Stimulated activated CD4-positive, alpha-beta T cell treated with anti-CD3 and anti-CD28 coated beads, Interleukin-2, amount 100 ng/mL, for 48 hours (primary cell): ENCODE measurements at regions not wholly inside any gene's neighbourhood (a gene's known extent, or its start where the extent isn't known, plus 50 kb on each side); places are given as distances from the start of the nearest gene placed in this dataset.

ENCODE experiments used
- DNase-seq, 2 donors: peaks; one replicate each; pipeline ENCODE4 v3.0.0-alpha.2; 2020

DNA sequence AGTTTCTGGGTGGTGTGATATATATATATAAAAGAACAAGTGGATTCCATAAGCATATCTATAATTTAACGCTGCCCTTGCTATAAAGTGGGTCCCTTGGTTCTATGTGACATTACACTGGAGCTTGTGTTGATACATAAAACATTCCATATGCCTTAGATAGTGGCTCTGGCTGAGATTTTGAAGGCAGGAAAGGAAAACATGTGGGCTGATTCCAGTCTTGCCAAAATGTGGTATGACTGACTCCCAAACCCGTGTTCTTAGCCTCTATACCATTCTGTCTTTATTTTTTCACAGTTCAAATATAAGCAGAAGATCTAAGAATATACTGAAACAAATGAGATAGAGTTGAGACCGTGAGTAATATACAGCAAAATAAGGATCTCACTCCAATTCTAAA is 522.8 kb upstream of the LRRC4C start:
- DNase-seq = no peak

DNA sequence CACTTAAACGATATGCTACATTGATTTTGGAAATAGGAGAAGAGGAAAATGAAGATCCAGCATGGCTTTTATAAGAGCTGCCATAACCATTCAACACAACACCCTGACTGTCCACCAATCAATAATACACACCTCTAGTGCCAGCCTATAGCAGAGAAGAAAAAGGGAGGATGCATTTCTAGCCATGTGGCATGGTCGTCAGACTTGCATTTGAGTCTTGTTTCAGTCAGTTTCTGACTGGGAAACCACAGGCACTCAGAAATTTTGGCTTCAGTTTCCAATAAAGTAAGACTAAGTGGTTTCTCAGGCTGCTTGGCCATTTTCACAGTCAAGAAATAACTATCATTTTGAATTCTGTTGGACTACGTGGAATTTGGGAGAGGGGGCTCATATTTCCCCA is 523.5 kb upstream of the LRRC4C start:
- DNase-seq = no peak

DNA sequence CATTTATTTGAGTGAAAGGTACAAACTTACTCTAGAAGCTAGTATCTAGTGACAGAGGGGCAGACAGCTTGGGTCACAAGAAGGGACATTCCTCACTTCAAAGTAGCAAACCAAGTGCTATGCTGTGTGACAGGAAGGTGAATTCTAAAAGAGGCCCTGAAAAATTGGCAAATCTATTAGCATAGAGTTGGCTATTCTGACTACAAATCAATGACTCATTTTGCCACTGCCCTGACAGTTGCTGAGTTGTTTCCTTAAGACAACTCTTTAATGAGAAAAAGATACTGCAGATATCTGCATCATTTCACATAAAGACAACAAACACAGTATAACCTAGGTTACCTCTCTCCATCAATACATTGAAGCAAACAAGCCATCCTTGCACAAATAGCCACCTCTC is 524.0 kb upstream of the LRRC4C start:
- DNase-seq = no peak

DNA sequence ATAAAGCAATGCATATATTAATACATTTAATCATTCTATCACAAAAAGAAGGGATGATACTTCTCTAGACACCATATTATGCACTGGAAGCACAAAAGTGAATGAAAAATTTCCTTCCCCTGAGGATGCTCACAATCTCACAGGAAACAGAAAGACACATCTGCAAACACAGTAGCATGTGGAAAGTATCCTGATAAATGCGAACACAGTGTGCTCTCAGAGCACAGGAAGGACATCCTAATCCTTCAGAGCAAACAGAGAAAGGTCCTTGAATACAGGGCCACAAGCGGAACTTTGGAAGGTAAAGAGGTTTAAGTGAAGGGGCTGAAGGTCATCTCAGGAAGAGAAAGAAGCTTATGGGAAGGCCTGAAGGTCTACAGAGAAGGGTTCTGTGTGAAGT is 524.6 kb upstream of the LRRC4C start:
- no peak for DNase-seq

DNA sequence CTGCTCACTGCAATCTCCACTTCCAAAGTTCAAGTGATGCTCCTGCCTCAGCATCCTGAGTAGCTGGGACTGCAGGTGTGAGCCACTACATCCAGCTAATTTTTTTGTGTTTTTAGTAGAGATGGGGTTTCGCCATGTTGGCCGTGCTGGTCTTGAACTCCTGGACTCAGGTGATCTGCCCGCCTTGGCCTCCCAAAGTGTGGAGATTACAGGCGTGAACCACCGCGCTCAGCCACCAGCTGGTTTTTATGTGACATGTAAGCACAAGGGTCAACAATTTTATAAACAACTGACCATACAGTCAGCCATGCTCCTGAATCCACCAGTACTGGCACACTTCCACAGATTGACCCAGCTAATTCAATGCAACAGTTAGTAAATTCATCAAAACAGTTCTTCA is 526.3 kb upstream of the LRRC4C start:
- DNase-seq = no peak

DNA sequence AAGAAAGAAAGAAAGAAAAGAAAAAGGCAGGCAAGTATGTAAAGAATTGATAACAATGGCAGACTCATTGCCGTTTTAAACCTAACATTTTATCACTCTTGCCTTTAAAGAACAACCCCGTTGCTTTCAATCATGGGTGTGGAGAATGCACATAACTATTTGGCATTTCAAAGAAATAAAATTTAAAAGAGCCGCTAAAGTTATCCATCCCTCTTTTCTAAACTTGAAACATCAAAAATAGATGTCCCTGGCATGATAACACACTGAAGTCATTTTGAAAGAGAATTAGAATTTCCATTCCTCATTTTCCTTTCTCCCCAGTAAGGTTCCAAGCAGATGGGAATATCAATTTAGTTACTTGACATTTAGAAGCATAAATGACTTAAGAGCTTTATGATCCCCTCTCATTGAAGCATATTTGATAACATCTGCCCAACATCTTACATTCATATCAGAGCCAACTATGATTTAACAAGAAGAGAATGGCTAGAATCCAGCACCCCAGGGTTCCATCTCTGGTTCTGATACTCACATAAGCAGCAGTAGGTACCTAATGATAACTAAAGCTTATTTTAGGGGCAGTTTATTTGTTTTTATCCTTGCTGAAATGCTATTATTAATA is 529.6 kb upstream of the LRRC4C start:
- no peak for DNase-seq

DNA sequence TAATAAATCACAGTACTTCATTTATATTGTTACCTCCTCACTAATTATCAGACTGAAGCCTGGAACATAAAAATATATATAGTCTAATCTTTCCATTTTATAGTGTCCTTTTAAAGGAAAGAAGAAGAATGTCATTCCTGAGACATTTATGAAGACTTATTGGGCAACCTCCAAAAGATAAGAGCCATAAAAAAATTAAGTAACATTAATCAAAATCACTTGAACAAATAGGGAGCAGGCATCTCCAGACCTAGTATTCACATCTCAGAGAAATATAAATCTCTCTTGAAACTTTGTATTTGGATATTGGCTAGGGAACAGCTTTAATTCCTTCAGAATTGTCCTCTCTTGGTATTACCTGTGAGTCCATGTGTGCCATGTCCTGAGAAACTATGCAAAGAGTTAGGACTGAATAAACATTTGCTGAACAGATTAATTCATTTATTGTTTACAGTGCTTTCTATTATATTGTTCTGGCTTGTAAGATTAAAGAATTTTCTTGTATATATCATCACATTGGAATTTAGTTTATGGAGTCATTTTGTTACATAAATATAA is 530.5 kb upstream of the LRRC4C start:
- no peak for DNase-seq

DNA sequence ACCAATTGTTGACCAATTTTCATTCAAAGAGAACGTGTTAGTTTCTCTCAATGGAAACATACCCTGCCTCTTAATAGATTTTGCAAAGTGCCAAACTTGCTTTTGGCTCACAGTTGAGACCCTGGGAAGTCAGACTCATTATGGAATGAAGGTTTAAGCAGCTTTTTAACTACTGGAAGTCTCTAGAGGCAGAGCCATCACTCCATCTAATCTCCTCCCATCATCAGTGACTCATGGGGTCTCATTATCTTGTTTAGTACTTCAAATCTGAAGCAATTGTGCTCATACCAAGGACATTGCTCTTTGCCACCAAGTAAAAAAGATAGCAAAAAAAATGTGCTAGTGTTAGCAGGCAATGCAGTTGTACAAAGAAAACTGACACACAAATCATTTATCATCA is 537.1 kb upstream of the LRRC4C start:
- no peak for DNase-seq

DNA sequence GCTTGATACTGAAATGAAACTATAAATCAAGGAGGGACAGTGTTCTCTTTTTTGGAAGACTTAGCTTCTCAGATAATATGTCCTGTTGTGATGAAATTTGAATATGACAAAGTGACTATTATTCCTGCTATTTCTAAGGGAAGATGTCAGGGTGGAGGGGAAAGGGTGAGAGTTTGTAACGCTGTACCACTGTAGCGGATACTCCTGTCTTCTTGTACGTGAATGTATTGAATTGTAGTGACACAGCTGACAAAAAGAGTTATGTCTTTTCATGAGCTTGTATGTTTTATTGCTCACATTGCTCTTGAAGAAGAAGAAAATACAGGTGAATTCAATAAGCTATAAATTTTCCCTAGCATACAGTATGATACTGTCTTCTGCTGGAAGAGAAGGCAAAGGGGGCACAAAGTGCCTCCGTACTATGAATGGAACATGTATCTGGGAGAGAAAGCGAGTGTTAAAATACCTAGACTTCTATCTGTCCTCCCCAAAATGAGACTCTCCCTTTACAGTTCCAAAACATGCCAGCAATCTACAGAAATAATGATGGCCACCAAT is 538.5 kb upstream of the LRRC4C start:
- DNase-seq = no peak

DNA sequence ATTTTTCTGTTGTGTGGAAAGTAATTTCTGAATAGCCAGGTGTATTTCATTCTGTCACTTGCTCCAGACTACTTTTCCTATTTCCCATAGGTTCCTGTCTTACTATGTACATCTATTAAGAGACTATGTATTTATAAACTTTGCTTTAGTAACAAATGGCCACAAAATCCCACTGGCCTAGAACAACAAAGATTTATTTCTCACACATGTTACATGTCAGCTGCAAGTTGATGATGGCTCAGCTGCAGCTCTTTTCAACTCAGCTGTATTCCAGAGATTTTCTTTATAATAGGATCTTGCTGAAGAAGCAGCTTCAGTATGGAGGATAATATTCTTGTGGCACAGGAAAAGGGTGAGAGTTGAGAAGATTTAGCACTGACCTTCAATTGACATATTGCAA is 539.6 kb upstream of the LRRC4C start:
- no peak for DNase-seq

DNA sequence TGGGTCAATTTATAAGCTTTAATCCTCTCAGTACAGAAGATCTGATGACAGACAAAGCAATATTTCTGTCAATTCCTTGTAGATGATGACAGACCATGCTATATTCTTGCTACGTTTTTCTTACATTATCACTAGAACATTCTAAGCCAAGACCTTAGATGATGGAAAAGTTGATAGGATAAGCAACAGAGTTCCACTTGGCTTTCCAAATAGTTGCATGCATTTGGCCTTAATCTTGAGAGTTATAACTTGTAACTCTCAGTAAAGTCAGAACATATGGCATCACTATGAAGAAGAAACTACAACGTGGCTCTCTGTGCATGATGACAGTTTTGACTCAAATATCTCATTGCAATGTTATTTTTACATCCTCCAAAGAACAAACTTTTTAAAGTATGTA is 544.3 kb upstream of the LRRC4C start:
- DNase-seq = no peak

DNA sequence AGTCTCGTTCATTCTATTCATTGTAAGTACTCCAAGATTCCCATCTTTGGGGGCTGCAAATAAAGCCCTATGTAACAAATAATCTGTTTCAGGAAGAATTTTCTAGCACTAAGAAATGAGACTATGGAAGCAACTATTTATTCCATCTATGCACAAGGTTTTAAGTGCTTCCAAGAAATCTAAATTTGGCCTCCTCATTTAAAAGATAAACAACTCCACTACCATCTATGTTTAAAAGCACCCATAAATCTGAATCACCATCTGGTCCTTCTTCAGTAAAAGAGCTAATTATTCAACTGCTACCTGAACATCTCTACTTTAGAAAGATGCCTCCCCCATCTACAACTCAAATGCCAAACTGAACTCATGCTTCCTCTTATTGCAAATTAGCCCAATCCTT is 547.3 kb upstream of the LRRC4C start:
- DNase-seq = no peak

DNA sequence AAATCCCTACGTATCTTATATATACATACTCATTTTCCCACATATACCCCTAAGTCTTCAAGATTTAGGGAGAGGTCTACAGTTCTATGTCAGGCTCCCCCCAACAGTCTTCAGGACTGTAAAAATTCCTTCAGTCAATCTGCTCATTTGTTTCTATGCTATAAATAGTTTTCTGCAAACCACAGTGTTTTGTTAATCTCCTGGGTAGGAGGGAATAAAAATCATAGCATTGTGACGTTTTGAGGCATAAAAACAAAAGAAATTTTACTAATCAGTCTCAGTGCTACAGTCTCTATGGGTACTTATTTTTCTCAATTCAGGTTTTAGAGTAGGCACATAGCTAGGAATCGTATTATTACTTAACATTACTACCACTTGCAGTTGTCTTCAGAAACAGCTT is 552.8 kb upstream of the LRRC4C start:
- DNase-seq = no peak

DNA sequence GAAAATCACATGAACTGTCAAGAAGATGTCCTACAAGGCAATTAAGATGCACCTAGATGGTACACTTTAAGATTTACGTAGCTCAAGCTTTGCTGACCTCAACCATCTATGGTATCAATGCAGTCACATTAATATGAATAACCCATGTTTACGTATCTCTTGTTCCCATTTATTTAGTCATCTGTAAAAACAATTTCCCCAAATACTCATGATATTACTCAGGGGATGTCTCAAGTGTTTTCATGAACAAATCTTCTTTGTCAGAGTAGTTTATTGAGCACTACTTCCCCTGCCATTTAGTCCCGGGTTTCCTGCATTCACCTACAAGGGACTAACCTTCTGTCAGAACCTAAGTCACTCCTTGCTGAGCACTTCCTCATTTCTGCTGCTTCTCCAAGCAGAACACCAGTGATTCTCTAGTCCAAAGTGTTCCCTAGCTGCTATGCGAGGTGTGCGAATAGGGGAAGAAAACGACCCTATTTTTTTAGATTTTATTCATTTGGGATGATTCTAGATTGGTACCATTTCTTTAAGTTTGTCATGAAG is 554.3 kb upstream of the LRRC4C start:
- DNase-seq = no peak

DNA sequence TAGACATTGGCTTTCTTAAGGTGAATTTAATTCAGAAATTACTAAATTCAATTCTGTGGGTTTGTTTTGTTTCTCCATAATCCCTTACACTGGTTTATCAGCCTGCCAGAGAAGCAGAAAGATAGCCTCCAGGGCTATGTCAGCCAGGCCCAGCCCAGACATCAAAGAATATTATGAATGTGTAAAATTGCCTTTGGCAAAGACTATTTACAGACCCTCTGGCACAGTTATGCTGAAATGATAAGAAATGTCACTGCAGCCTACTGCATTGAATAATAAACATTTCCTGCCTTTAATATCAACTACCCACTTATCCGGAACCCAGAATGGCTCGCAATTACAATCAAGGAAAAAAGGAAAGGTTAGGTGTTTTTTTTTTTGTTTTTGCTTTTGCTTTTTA is 562.5 kb upstream of the LRRC4C start:
- DNase-seq = no peak

DNA sequence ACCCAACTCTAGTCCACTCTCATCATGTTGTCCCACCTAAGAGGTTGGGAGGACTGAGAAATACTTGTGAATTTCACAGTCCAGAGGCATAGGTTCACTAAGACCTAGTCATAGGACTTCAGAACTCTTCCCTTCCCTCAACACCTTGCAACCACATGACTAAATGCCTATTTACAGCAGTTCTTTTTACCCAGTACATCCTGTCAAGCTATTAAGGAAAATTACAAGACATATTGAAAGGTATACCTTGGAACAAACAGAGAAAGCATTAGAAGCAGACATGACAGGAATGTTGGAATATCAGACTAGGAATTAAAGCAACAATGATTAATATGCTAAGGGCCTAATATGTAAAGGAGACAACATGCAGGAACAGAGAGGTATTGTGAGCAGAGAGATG is 563.8 kb upstream of the LRRC4C start:
- DNase-seq = no peak

DNA sequence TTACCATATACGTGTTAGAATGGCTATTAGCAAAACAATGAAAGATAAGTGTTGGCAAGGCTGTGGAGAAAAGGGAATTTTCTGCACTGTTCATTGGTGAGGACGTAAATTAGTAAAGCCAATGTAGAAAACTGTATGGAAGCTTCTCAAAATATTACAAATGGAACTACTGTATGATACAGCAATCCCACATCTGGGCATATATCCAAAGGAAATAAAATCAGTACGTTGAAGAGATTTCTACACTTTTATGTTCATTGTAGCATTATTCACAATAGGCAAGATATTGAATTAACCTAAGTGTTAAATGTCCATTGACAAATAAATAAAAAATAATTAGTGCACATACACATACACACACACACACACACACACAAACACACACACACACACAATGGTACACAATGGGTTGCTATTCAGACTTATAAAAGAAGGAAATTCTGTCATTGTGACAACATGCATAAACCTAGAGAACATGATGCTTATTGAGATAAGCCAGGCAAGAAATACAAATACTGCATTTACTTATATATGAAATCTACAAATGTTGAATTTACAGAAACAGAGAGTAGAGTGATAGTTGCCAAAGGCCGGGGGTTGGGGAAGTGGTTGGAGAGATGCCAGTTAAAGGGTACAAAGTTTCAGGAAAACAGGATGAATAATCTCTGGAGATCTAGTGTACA is 565.8 kb upstream of the LRRC4C start:
- no peak for DNase-seq

DNA sequence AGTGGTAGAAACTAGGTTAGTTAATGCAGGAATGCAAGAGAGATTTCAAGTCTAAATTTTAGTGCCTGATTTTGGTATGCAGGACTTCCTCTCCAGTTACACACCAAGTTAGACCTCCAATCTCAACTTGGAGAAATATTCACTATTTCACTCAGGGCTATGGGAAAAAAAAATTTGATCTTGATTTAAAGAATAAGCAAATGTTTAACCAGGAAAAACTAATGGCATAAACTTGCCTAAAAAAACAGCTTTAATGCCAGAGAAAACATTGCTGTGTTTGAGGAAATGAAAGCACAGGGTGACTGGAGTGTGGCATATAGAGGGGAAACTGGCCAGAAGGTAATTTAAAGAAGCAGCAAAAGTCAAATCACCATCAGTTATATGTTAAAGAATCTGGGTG is 575.4 kb upstream of the LRRC4C start:
- DNase-seq = no peak

DNA sequence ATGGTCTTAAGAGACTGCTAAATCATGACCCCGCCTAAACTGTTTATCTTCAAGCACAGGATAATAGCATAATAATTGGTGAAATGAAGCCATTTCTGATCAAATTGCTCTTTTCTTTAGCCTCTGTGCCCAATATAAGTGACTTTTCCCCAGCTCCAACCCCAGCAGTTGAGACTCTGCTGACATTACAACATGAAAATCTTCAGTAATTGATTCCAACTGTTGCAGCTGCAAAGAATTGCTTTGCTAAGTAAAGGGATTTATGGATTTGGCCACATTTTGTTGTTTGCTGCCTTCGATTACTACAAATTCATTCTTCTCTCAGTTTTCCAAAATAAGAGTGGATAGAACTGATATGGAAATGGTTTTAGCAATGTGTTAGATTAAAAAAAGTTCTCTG is 576.7 kb upstream of the LRRC4C start:
- no peak for DNase-seq

DNA sequence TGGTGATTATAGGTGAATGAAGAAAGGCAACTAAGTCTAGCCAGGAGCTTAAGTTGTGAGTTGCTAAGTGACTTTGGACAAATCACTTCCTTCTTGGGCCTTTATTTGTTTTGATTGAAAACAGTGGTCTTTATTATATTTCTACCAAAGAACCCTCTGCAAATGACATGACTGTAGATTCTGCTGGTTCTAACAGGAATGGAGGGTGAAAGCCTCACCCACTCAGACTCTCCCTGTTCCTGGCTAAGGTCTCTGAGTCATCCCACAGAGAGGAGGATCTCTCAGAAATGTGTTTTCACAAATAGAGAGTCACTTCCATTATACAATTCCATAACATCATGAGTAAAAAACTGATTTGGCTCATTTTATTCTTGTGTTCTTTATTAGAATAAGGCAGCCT is 583.9 kb upstream of the LRRC4C start:
- no peak for DNase-seq

DNA sequence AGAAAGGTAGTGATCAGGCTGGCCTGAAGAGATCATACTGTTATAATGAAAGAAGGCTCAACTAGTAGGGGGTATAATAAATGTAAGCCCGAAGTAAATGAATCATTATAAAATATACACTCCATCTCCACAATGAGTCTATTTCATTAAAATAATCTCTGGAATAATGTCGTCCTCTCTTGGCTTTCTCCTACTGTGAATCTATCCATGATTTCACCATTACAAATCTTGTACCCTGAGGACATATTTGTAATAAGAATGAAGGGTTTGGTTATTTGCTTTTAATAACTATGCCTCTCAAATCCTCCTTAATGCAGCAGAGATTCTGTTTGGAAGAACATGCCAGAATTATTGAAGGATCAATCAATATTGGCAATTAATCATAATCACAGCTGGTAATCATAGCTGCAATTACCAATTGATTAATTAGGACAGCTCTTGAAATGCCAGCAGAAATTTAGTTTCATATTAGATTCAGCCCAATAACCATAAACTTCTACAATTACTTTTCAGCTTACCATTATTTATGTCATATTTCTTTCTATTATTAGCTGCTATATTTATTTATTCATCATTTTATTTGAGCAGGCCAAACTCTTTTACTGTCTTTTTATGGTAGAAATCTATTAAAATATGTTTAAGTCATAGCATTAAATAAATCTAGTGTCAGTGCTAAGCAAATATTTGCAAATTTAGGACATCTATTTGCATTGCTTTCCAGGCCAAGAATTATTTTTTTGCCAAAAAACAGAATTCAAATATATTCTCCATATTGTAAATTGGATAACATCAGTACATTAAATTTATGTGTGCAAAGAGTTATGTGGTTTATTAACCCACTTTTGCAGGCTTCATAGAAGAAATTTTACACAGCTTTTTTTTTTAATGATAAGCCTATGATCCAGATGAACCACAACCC is 588.4 kb upstream of the LRRC4C start:
- no peak for DNase-seq

DNA sequence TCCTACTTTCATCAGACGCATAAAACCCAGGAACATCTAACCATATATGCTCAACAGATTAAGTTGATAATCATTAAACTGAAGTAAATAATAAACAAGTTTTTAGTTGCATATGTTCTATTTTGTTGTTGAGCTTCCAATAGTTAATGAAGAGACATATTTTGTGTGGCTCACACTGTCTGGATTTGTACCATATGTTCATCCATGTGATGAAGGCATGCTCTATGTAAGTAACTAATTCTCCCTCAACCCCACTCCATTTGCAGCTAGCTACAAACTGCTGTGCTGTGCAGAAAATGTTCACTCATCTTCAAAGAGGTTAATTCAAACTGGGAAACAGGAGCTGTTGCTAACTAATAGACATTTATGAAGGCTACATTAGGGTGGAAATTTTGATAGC is 589.7 kb upstream of the LRRC4C start:
- DNase-seq = no peak

DNA sequence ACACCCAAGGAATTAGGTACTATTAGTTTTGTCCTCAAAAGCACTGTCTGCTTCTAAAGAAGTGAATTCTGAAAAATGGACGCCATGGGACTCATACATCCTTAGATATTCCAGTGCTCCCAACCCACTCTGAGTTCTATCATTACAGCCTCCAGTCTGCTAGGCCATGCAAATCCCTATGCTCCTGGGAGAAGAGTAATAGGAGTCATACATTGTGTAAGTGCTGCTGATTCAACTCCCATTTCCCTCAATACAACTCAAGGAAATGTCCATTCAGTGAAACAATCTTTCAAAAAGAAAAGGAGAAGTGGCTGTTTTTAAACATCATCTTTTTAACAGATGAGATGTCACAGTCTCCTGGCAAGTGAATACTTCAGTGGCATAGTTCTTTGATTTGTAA is 590.2 kb upstream of the LRRC4C start:
- no peak for DNase-seq
